Cardiac muscle cell (in vitro differentiated cells and primary cell): ENCODE measurements at regions not wholly inside any gene's neighbourhood (a gene's known extent, or its start where the extent isn't known, plus 50 kb on each side); places are given as distances from the start of the nearest gene placed in this dataset.
A peak's percentile ranks its signal among the peaks of the same experiment; 100 is the strongest.

Experiments used
- DNase-seq, 2 donors: peaks; one replicate each; pipeline versions ENCODE4 v3.0.0 to v3.0.0-alpha.2; 2010 to 2017; ENCODE audit warnings: low read depth in 1 of 2, low spot score in 1 of 2
- H3K27ac ChIP-seq: fragments of 200-600 bp; sonication (generic); 2 replicates; pipeline ENCODE4 v1.5.1; 2016
- H3K27me3 ChIP-seq: fragments of 200-600 bp; sonication (generic); 2 replicates; pipeline ENCODE4 v1.6.0; 2016; ENCODE audit warnings: control low read depth
- H3K36me3 ChIP-seq: fragments of 200-600 bp; sonication (generic); 2 replicates; pipeline ENCODE4 v1.5.1; 2016; ENCODE audit warnings: control low read depth
- H3K4me1 ChIP-seq: fragments of 200-600 bp; sonication (generic); 2 replicates; pipeline ENCODE4 v1.8.1; 2017; ENCODE audit warnings: low read depth, mild to moderate bottlenecking, mixed run types
- H3K4me3 ChIP-seq: fragments of 200-600 bp; sonication (generic); 2 replicates; pipeline ENCODE4 v1.5.1; 2016; ENCODE audit warnings: mild to moderate bottlenecking
- H3K9me3 ChIP-seq: fragments of 200-600 bp; sonication (generic); 2 replicates; pipeline ENCODE4 v1.5.1; 2017; ENCODE audit warnings: low read depth, mild to moderate bottlenecking, control low read depth
- TF ChIP-seq, protein P1 (sequence below): IDR thresholded peaks from 2 replicates; pipeline ENCODE4 v1.5.1; 2012; ENCODE audit warnings: low read depth, mild to moderate bottlenecking, low read length

DNA sequence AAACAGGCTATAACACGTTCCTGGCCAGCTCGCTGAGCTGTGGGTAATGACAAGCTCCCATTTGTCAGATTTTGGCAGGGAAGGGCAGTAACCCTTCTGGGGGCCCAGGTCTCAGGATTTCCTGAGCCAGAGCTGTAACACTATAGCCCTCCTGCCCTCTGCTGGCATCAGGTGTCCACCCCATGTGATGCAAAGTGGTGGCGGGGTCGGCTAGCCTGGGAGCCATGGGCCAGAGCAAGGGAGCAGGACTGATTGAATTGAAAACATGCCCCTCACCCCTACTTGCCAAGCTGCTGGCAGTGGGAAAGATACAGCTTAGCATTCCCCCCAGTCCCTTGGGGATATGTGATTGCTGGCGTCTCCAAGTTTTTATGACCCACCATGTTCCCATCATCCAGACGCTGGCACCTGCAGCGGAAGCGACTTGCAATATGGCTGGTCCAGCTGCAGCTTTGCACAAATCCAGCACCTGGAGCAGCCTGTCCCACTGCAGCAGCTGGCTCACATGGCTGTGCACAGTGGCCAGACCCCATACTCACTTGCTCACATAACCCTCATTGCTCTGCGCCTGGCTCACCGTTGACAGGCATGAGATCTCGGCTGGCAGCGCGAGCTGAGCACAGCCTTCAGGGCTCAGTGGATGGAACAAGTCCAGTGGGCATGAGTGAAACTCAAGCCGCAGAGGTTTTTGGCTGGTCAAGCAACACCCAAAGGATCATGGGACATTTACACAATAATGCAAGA, 1147.8 kb downstream of the JRKL start:
- no peak overlapping the region for H3K27ac ChIP-seq
- TF ChIP-seq, protein P1, sequence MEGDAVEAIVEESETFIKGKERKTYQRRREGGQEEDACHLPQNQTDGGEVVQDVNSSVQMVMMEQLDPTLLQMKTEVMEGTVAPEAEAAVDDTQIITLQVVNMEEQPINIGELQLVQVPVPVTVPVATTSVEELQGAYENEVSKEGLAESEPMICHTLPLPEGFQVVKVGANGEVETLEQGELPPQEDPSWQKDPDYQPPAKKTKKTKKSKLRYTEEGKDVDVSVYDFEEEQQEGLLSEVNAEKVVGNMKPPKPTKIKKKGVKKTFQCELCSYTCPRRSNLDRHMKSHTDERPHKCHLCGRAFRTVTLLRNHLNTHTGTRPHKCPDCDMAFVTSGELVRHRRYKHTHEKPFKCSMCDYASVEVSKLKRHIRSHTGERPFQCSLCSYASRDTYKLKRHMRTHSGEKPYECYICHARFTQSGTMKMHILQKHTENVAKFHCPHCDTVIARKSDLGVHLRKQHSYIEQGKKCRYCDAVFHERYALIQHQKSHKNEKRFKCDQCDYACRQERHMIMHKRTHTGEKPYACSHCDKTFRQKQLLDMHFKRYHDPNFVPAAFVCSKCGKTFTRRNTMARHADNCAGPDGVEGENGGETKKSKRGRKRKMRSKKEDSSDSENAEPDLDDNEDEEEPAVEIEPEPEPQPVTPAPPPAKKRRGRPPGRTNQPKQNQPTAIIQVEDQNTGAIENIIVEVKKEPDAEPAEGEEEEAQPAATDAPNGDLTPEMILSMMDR = no peak
- H3K4me1 ChIP-seq = no peaks in the 10 kb centered on the region
- no peak for DNase-seq
- no peak overlapping the region for H3K4me3 ChIP-seq
- no peaks in the 10 kb centered on the region for H3K36me3 ChIP-seq
- no peaks in the 10 kb centered on the region for H3K9me3 ChIP-seq
- no peaks in the 10 kb centered on the region for H3K27me3 ChIP-seq

DNA sequence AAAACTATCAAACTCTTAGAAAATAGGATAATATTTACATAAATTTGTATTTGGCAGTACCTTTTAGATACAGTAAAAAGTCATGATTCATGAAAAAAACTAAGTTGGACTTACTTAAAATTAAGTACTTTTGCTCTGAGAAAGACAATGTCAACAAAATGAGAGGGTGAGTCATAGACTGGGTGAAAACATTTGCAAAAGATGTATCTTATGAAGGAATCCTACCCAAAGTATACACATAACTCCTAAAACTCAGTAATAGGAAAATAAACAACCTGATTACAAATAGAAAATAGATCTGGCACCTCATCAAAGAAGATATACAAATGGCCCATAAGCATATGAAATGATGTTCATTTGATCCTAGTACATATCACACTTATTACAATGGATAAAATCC, 1154.6 kb downstream of the JRKL start:
- no peaks in the 10 kb centered on the region for H3K9me3 ChIP-seq
- H3K36me3 ChIP-seq = no peaks in the 10 kb centered on the region
- peak in 1 of 2 donors; percentile 10 for DNase-seq
- peaks cover 13% of the 10 kb centered on the region for H3K4me1 ChIP-seq
- no peaks in the 10 kb centered on the region for H3K27me3 ChIP-seq
- H3K27ac ChIP-seq = no peak overlapping the region
- H3K4me3 ChIP-seq = no peak overlapping the region
- TF ChIP-seq, protein P1 = no peak

DNA sequence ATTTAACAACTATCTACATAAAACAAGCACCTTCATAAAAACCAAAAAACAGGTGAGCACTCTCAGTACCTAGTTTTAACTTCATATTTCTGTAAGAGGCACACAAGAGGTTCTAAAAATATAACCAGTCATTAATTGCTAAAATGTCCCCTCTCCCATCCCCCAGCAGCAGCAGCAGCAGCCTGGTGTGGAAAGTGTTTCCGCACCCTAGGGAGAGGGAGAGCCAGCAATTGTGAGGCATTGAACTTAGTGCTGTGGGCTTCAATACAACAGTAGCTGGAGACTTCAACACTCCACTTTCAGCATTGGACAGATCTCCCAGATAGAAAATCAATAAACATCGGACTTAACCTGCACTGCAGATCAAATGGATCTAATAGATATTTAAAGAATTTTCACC, 1158.5 kb downstream of the JRKL start:
- Histone ChIP-seq H3K9me3 (no peaks in the 10 kb centered on the region), H3K36me3 (no peaks in the 10 kb centered on the region), H3K27me3 (no peaks in the 10 kb centered on the region), H3K27ac (peak overlapping the region; percentile 16), H3K4me1 (peaks cover 13% of the 10 kb centered on the region), H3K4me3 (no peak overlapping the region)
- DNase-seq = peak in 1 of 2 donors; percentile 52
- TF ChIP-seq, protein P1 = no peak

DNA sequence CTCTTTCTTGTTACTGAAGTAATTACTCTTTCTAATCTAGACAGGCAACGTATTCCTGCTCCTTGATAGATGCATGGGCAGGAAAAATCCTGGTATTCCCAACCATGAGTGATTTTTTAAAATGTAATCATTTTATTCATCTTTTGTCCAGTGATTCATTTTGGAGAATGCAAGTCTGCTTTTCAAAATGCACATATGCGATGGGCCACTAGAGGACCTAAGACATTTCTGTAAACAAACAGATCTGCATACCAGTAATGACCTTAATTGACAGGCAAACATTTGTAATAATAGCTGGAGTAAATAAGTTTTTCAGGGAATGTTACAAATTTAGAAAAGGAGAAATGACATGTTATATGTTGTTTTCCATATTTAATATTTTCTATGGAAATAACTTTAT, 1167.6 kb downstream of the JRKL start:
- Histone ChIP-seq H3K27me3 (no peaks in the 10 kb centered on the region), H3K36me3 (no peaks in the 10 kb centered on the region), H3K4me1 (no peaks in the 10 kb centered on the region), H3K4me3 (no peak overlapping the region), H3K27ac (no peak overlapping the region), H3K9me3 (no peaks in the 10 kb centered on the region)
- TF ChIP-seq, protein P1 = peak; percentile 54
- peak in 1 of 2 donors; percentile 55 for DNase-seq

DNA sequence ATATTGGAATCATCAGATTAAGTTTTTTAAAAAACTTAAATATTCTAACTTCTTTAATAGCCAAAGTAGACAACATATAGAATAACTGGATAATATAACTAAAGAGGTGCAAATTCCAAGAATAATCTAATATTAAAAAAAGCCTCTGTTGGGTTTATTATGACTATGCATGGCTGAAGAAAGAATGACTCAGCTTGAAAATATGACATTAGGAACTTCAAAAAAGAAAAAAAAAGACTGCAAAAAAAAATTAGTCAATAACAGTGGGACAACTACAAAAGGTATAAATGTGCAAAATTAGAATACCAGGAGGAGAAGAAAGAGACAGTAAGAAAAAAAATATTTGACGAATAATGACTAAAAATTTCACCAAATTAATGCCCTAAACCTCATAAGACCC, 1178.0 kb downstream of the JRKL start:
- Histone ChIP-seq H3K4me1 (no peaks in the 10 kb centered on the region), H3K36me3 (no peaks in the 10 kb centered on the region), H3K27ac (no peak overlapping the region), H3K9me3 (no peaks in the 10 kb centered on the region), H3K4me3 (no peak overlapping the region), H3K27me3 (no peaks in the 10 kb centered on the region)
- peak in 1 of 2 donors; percentile 30 for DNase-seq
- TF ChIP-seq, protein P1 = no peak
